Gastrocnemius medialis (tissue), 4 donors: ENCODE measurements at regions not wholly inside any gene's neighbourhood (a gene's known extent, or its start where the extent isn't known, plus 50 kb on each side); places are given as distances from the start of the nearest gene placed in this dataset.

ENCODE experiments used
- CTCF ChIP-seq, 5 experiments: fragments of 450-650 bp in 3 of 5; fragments of 200-600 bp in 2 of 5; sonication (generic) in 2 of 5; IDR thresholded peaks in 4 of 5; conservative IDR thresholded peaks in 1 of 5; 1 replicate in 4 of 5; 2 replicates in 1 of 5; pipeline ENCODE4 v1.5.1; 2016 to 2019; ENCODE audit warnings: antibody characterized with exemption in 5 of 5, mild to moderate bottlenecking in 3 of 5, moderate library complexity in 3 of 5
- POLR2A ChIP-seq, 2 donors: fragments of 450-650 bp; IDR thresholded peaks; one replicate each; pipeline ENCODE4 v1.6.1; 2017; ENCODE audit warnings: antibody characterized with exemption in 2 of 2, mild to moderate bottlenecking in 2 of 2, moderate library complexity in 2 of 2

- TF ChIP-seq CTCF (IDR thresholded peaks at IDR 0.05 in 4 of 5, conservative IDR thresholded peaks at IDR 0.05 in 1 of 5) (no peak), POLR2A (IDR thresholded peaks at IDR 0.05) (no peak)
Measured at GRCh38 chr14:89588840-89589296, 171.8 kb upstream of the FOXN3 start.
